GM23248 (cell line): ENCODE measurements at regions not wholly inside any gene's neighbourhood (a gene's known extent, or its start where the extent isn't known, plus 50 kb on each side); places are given as distances from the start of the nearest gene placed in this dataset.

Source experiments
- DNase-seq: peaks from one replicate; pipeline ENCODE4 v3.0.0-alpha.2; 2015
- H2AFZ ChIP-seq: fragments of 200-600 bp; sonication (generic); 2 replicates; pipeline ENCODE4 v1.6.1; 2016; ENCODE audit warnings: antibody characterized with exemption
- H3F3A ChIP-seq: fragments of 200-600 bp; sonication (generic); 2 replicates; pipeline ENCODE4 v1.6.1; 2016; ENCODE audit warnings: mild to moderate bottlenecking, antibody characterized with exemption, mixed run types; ENCODE audit not compliant: insufficient read depth
- H3K27ac ChIP-seq: fragments of 200-600 bp; sonication (generic); 2 replicates; pipeline ENCODE4 v1.5.1; 2016; ENCODE audit warnings: mild to moderate bottlenecking
- H3K27me3 ChIP-seq: fragments of 200-600 bp; sonication (generic); replicated peaks from 2 replicates; pipeline ENCODE4 v1.6.1; 2016; ENCODE audit warnings: mild to moderate bottlenecking; ENCODE audit not compliant: insufficient read depth
- H3K36me3 ChIP-seq: fragments of 200-600 bp; sonication (generic); 2 replicates; pipeline ENCODE4 v1.6.1; 2016; ENCODE audit warnings: low read depth, mild to moderate bottlenecking
- H3K4me1 ChIP-seq: fragments of 200-600 bp; sonication (generic); 2 replicates; pipeline ENCODE4 v1.6.1; 2016; ENCODE audit warnings: mild to moderate bottlenecking; ENCODE audit not compliant: insufficient read depth
- H3K4me2 ChIP-seq: fragments of 200-600 bp; sonication (generic); one replicate; pipeline ENCODE4 v1.6.1; 2016; ENCODE audit warnings: mild to moderate bottlenecking; ENCODE audit not compliant: unreplicated experiment
- H3K4me3 ChIP-seq: fragments of 200-600 bp; sonication (generic); 2 replicates; pipeline ENCODE4 v1.5.1; 2016; ENCODE audit warnings: mild to moderate bottlenecking
- H3K79me2 ChIP-seq: fragments of 200-600 bp; sonication (generic); 2 replicates; pipeline ENCODE4 v1.6.1; 2016; ENCODE audit warnings: mild to moderate bottlenecking; ENCODE audit not compliant: insufficient read depth
- H3K9ac ChIP-seq: fragments of 200-600 bp; sonication (generic); 2 replicates; pipeline ENCODE4 v1.6.1; 2016; ENCODE audit warnings: mild to moderate bottlenecking
- H3K9me2 ChIP-seq: fragments of 200-600 bp; sonication (generic); 2 replicates; pipeline ENCODE4 v1.6.1; 2016; ENCODE audit warnings: mixed run types, mild to moderate bottlenecking, moderate library complexity; ENCODE audit not compliant: insufficient read depth
- H3K9me3 ChIP-seq: fragments of 200-600 bp; sonication (generic); one replicate; pipeline ENCODE4 v1.6.1; 2017; ENCODE audit warnings: low read depth
- H4K20me1 ChIP-seq: fragments of 200-600 bp; sonication (generic); 2 replicates; pipeline ENCODE4 v1.6.0; 2016; ENCODE audit not compliant: insufficient read depth
- EZH2 ChIP-seq: fragments of 200-600 bp; sonication (generic); IDR thresholded peaks from 2 replicates; pipeline ENCODE4 v1.6.1; 2018; ENCODE audit warnings: antibody characterized with exemption, mild to moderate bottlenecking; ENCODE audit not compliant: insufficient read depth, poor library complexity, severe bottlenecking
- EZH2phosphoT487 ChIP-seq: fragments of 200-600 bp; sonication (generic); IDR thresholded peaks from 2 replicates; pipeline ENCODE4 v1.6.1; 2018; ENCODE audit warnings: antibody characterized with exemption, moderate library complexity, mild to moderate bottlenecking, low read depth; ENCODE audit not compliant: insufficient read depth
- WGBS, 2 experiments: methylation state at CpG; one replicate each; pipeline ENCODE4 v1.1.6; 2015 to 2017; ENCODE audit warnings: low lambda C conversion rate in 2 of 2, low coverage in 1 of 2; ENCODE audit errors: missing lambda C conversion rate in 2 of 2; 5-methylcytosine and 5-hydroxymethylcytosine counted together
- in situ Hi-C: fragments of 300-500 bp; cut with MboI; formaldehyde crosslinking; loops from 2 replicates; pipeline ENCODE4 v1.15.0; 2020

- H3K9ac ChIP-seq: no peak overlapping the region
Observed at GRCh38 chr3:193911784-193912340, 224.1 kb upstream of the HES1 start.

DNA sequence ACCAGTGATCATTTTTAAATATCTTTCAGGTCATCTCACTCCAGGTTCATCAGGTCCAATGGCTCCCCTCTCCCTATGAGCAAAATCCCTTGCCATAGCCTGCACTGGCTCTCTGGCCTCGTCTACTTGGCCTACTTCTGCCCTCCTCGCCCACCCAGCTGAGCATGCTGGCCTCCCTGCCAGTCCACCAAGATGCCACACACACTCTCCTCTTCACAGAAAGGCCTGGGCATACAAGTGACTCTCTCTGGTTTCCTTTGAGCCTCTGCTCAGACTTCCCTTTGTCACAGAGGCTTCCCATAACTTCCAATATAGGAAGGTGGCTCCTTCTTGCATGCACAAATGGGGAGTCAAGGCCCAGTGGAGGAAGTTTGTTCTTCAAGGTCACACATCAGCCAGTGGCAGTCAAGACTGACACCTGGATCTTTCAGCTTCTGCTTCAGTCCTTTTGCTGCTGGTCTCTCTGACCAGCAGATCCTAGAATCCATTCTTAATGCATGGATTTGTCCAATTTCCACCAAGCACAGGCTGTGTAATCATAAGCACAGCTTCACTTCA lies 223.2 kb upstream of the HES1 start:
- WGBS, 2 experiments: 36 to 40% methylated on average over 2 of the region's 2 CpGs
- Histone ChIP-seq H3K9me3 (no peaks in the 10 kb centered on the region), H3K4me2 (no peak overlapping the region), H3K27me3 (peaks cover 31% of the 10 kb centered on the region), H4K20me1 (no peaks in the 10 kb centered on the region), H3K79me2 (no peaks in the 10 kb centered on the region), H3K4me1 (no peaks in the 10 kb centered on the region), H3K9ac (no peak overlapping the region), H3K27ac (no peak overlapping the region), H3K9me2 (no peaks in the 10 kb centered on the region), H3F3A (no peaks in the 10 kb centered on the region), H3K4me3 (no peak overlapping the region), H2AFZ (no peak overlapping the region), H3K36me3 (no peaks in the 10 kb centered on the region)
- in situ Hi-C loops: no loop called here
- TF ChIP-seq EZH2phosphoT487 (no peak), EZH2 (no peak)
- no peak for DNase-seq

More at GRCh38 chr3:193911784-193912340, 224.1 kb upstream of the HES1 start:
- H3K36me3 ChIP-seq: no peaks in the 10 kb centered on the region
- TF ChIP-seq EZH2: no peak
- TF ChIP-seq EZH2phosphoT487: no peak
- WGBS, 2 experiments: 63 to 64% methylated on average over 12 of the region's 12 CpGs
- no peaks in the 10 kb centered on the region for H3K9me2 ChIP-seq
- H3K27ac ChIP-seq: no peak overlapping the region
- no peak overlapping the region for H3K4me3 ChIP-seq
- H3K4me1 ChIP-seq: no peaks in the 10 kb centered on the region
- no peak for DNase-seq
- no peaks in the 10 kb centered on the region for H3K79me2 ChIP-seq
- no peaks in the 10 kb centered on the region for H3F3A ChIP-seq
- no peaks in the 10 kb centered on the region for H4K20me1 ChIP-seq
- H3K9me3 ChIP-seq: no peaks in the 10 kb centered on the region
- H3K4me2 ChIP-seq: no peak overlapping the region
- no peak overlapping the region for H2AFZ ChIP-seq
- in situ Hi-C loops: no loop called here
- H3K27me3 ChIP-seq: peaks cover 31% of the 10 kb centered on the region

DNA sequence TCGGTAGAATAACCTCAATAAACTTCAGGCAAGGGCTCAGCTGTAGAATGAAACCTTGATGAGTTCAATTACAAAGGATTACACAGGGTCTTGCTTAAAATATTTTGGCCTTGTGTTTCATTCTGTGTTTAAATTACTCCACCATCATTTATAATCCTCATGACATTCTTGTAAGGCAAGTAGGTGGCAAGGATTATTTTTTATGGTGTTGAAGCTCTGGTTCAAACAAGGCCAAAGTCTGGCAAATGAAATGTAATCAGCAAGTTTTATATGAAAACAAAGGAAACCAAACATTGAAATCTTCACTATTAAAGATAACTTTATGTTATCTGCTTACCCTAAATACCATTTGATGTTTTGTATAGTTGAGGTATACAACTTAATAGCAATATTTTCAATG lies 221.3 kb upstream of the HES1 start:
- in situ Hi-C loops: no loop called here
- H2AFZ ChIP-seq: no peak overlapping the region
- H4K20me1 ChIP-seq: no peaks in the 10 kb centered on the region
- no peaks in the 10 kb centered on the region for H3K79me2 ChIP-seq
- H3K4me1 ChIP-seq: no peaks in the 10 kb centered on the region
- no peaks in the 10 kb centered on the region for H3K9me3 ChIP-seq
- no peaks in the 10 kb centered on the region for H3K9me2 ChIP-seq
- WGBS, 2 experiments: 48 to 59% methylated on average over 1 of the region's 1 CpG
- H3K27me3 ChIP-seq: peaks cover 37% of the 10 kb centered on the region
- no peak overlapping the region for H3K9ac ChIP-seq
- no peak overlapping the region for H3K4me3 ChIP-seq
- H3F3A ChIP-seq: no peaks in the 10 kb centered on the region
- no peak for DNase-seq
- no peak overlapping the region for H3K4me2 ChIP-seq
- no peaks in the 10 kb centered on the region for H3K36me3 ChIP-seq
- no peak for TF ChIP-seq EZH2phosphoT487
- no peak for TF ChIP-seq EZH2
- H3K27ac ChIP-seq: no peak overlapping the region

DNA sequence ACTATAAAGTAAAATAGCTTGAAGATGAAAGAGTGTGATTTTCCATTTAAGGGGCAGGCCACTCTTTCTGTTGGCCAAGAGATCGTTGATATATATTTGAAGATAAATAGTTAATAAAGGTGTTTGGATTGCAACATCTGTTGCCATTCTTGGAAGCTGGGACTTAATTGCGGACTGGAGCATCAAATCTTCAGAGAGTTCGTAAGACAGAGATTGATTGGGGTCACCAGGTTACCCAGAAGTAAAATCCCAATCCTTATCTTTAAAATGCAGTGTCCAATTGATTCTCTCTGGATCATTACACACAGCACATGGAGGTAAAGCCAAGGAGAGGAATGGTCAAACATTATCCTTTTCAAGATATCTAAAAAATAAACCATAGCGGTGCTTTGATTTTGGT lies 220.8 kb upstream of the HES1 start:
- WGBS, 2 experiments: 59% methylated on average over 4 of the region's 4 CpGs
- in situ Hi-C loops: no loop called here
- no peak for DNase-seq

GRCh38 chr3:193915613-193916012 lies 220.3 kb upstream of the HES1 start:
- peaks cover 32% of the 10 kb centered on the region for H3K27me3 ChIP-seq
- no peaks in the 10 kb centered on the region for H3K4me1 ChIP-seq
- H3K9ac ChIP-seq: no peak overlapping the region
- in situ Hi-C loops: no loop called here
- H3K27ac ChIP-seq: no peak overlapping the region
- no peaks in the 10 kb centered on the region for H3K9me3 ChIP-seq
- no peaks in the 10 kb centered on the region for H3K9me2 ChIP-seq
- H3K4me3 ChIP-seq: no peak overlapping the region
- H3K36me3 ChIP-seq: no peaks in the 10 kb centered on the region
- H2AFZ ChIP-seq: no peak overlapping the region
- no peaks in the 10 kb centered on the region for H4K20me1 ChIP-seq
- no peaks in the 10 kb centered on the region for H3F3A ChIP-seq
- H3K4me2 ChIP-seq: no peak overlapping the region
- DNase-seq: no peak
- TF ChIP-seq EZH2 (no peak), EZH2phosphoT487 (no peak)
- no peaks in the 10 kb centered on the region for H3K79me2 ChIP-seq

More for the DNA sequence above, 220.8 kb upstream of the HES1 start:
- Histone ChIP-seq H3F3A (no peaks in the 10 kb centered on the region), H3K4me3 (no peak overlapping the region), H4K20me1 (no peaks in the 10 kb centered on the region), H3K4me1 (no peaks in the 10 kb centered on the region), H3K36me3 (no peaks in the 10 kb centered on the region), H3K9me2 (no peaks in the 10 kb centered on the region), H3K9me3 (no peaks in the 10 kb centered on the region), H3K9ac (no peak overlapping the region), H3K4me2 (no peak overlapping the region), H2AFZ (no peak overlapping the region), H3K27me3 (peaks cover 35% of the 10 kb centered on the region), H3K79me2 (no peaks in the 10 kb centered on the region), H3K27ac (no peak overlapping the region)
- TF ChIP-seq EZH2phosphoT487 (no peak), EZH2 (no peak)
